H1 (cell line): ENCODE measurements at regions not wholly inside any gene's neighbourhood (a gene's known extent, or its start where the extent isn't known, plus 50 kb on each side); places are given as distances from the start of the nearest gene placed in this dataset.

Experiments
- CTCF ChIA-PET: fragments of 300-600 bp; sonication (Branson Sonifier 250); formaldehyde crosslinking; loops from one replicate; lab custom pipeline; 2021; ENCODE audit not compliant: partially characterized antibody; lab: Charles Lee
- POLR2A ChIA-PET: fragments of 300-600 bp; sonication (Branson Sonifier 250); formaldehyde crosslinking; loops from one replicate; lab custom pipeline; 2021; ENCODE audit warnings: inconsistent platforms; ENCODE audit not compliant: partially characterized antibody; lab: Charles Lee
- DNase-seq, 2 experiments: peaks; one replicate each; pipeline versions ENCODE4 v3.0.0 to v3.0.0-alpha.2; 2010 to 2022; ENCODE audit warnings: low spot score in 2 of 2, low read depth in 1 of 2, mixed read lengths in 1 of 2
- FAIRE-seq: peaks from 2 replicates; lab custom pipeline; 2011; peaks lifted over from hg19 to GRCh38; lab: Jason Lieb, UNC
- H2AFZ ChIP-seq: 2 replicates; pipeline ENCODE4 v1.8.1; 2012; ENCODE audit warnings: low read length, inconsistent platforms
- H2AK5ac ChIP-seq: 2 replicates; pipeline ENCODE4 v1.6.1; 2013; ENCODE audit warnings: low read depth, low read length
- H2BK120ac ChIP-seq: replicated peaks from 2 replicates; pipeline ENCODE3; 2013; ENCODE audit warnings: low read depth, low read length, inconsistent platforms
- H2BK12ac ChIP-seq: 2 replicates; pipeline ENCODE4 v1.6.1; 2013; ENCODE audit warnings: low read depth, low read length
- H2BK15ac ChIP-seq: 2 replicates; pipeline ENCODE4 v1.6.1; 2013; ENCODE audit warnings: low read length
- H2BK20ac ChIP-seq: 2 replicates; pipeline ENCODE4 v1.6.1; 2013; ENCODE audit warnings: low read length
- H2BK5ac ChIP-seq: 2 replicates; pipeline ENCODE4 v1.6.1; 2013; ENCODE audit warnings: low read depth, low read length
- H3K14ac ChIP-seq: 2 replicates; pipeline ENCODE4 v1.6.1; 2013; ENCODE audit warnings: inconsistent platforms; ENCODE audit not compliant: insufficient read length
- H3K18ac ChIP-seq: 2 replicates; pipeline ENCODE4 v1.6.1; 2013; ENCODE audit warnings: low read length; ENCODE audit errors: extremely low read depth
- H3K23ac ChIP-seq: 2 replicates; pipeline ENCODE4 v1.6.1; 2013; ENCODE audit warnings: inconsistent platforms; ENCODE audit not compliant: insufficient read length
- H3K23me2 ChIP-seq: 2 replicates; pipeline ENCODE4 v1.6.1; 2013; ENCODE audit warnings: low read depth, low read length
- H3K27ac ChIP-seq: 2 replicates; pipeline ENCODE4 v1.6.1; 2011; ENCODE audit warnings: low read depth, low read length, inconsistent platforms
- H3K27me3 ChIP-seq, 4 experiments: replicated peaks in 1 of 4; 1 replicate in 1 of 4; 2 replicates in 3 of 4; pipeline versions ENCODE4 v1.6.1 to v1.8.1; 2011 to 2013; ENCODE audit warnings: low read length in 3 of 4, mild to moderate bottlenecking in 3 of 4, inconsistent platforms in 2 of 4, mixed read lengths in 2 of 4, moderate library complexity in 1 of 4; ENCODE audit not compliant: control insufficient read depth in 3 of 4, insufficient read depth in 3 of 4; ENCODE audit errors: extremely low read depth in 1 of 4
- H3K36me3 ChIP-seq, 4 experiments: 2 replicates each; pipeline versions ENCODE4 v1.6.1 to v1.8.1; 2011 to 2013; ENCODE audit warnings: mild to moderate bottlenecking in 4 of 4, low read length in 3 of 4, moderate library complexity in 2 of 4, control low read depth in 1 of 4, inconsistent platforms in 1 of 4; ENCODE audit not compliant: insufficient read depth in 4 of 4, control insufficient read depth in 2 of 4
- H3K4ac ChIP-seq: replicated peaks from 2 replicates; pipeline ENCODE3; 2013; ENCODE audit warnings: low read length, low read depth, mixed read lengths, inconsistent platforms; ENCODE audit not compliant: insufficient read length
- H3K4me1 ChIP-seq, 4 experiments: replicated peaks in 1 of 4; 1 replicate in 1 of 4; 2 replicates in 3 of 4; pipeline versions ENCODE4 v1.6.1 to v1.8.1; 2011 to 2013; ENCODE audit warnings: low read length in 3 of 4, inconsistent platforms in 2 of 4, mixed read lengths in 1 of 4; ENCODE audit not compliant: insufficient read depth in 4 of 4, control insufficient read depth in 3 of 4
- H3K4me2 ChIP-seq, 2 experiments: 2 replicates each; pipeline versions ENCODE4 v1.6.1 to v1.8.1; 2011 to 2013; ENCODE audit warnings: low read depth in 2 of 2, low read length in 2 of 2, control low read depth in 1 of 2, inconsistent platforms in 1 of 2, mild to moderate bottlenecking in 1 of 2; ENCODE audit not compliant: insufficient read depth in 1 of 2
- H3K4me3 ChIP-seq, 4 experiments: fragments of 200-600, 300-600 bp in 1 of 4; sonication (generic), shearing (Covaris generic), sonication (Bioruptor Twin) in 1 of 4; 2 replicates each; pipeline versions ENCODE4 v1.5.1 to v1.8.1; 2011 to 2016; ENCODE audit warnings: low read length in 4 of 4, low read depth in 3 of 4, control low read depth in 2 of 4, inconsistent platforms in 2 of 4, mild to moderate bottlenecking in 2 of 4, mixed read lengths in 1 of 4, moderate library complexity in 1 of 4; ENCODE audit not compliant: insufficient read depth in 2 of 4; ENCODE audit errors: extremely low read depth in 1 of 4
- H3K56ac ChIP-seq: replicated peaks from 2 replicates; pipeline ENCODE3; 2013; ENCODE audit warnings: low read depth, mild to moderate bottlenecking, mixed read lengths, low read length, inconsistent platforms; ENCODE audit not compliant: insufficient read length
- H3K79me1 ChIP-seq: 2 replicates; pipeline ENCODE4 v1.6.1; 2013; ENCODE audit warnings: low read depth, low read length, control low read depth
- H3K79me2 ChIP-seq, 2 experiments: 2 replicates each; pipeline versions ENCODE4 v1.6.1 to v1.8.1; 2012 to 2013; ENCODE audit warnings: low read length in 2 of 2, mild to moderate bottlenecking in 2 of 2, inconsistent platforms in 1 of 2; ENCODE audit not compliant: insufficient read depth in 2 of 2, control insufficient read depth in 1 of 2
- H3K9ac ChIP-seq, 4 experiments: replicated peaks in 1 of 4; 1 replicate in 1 of 4; 2 replicates in 3 of 4; pipeline versions ENCODE4 v1.6.1 to v1.8.1; 2011 to 2013; ENCODE audit warnings: low read depth in 3 of 4, low read length in 3 of 4, control low read depth in 2 of 4, mild to moderate bottlenecking in 2 of 4, moderate library complexity in 2 of 4, inconsistent platforms in 1 of 4; ENCODE audit errors: extremely low read depth in 1 of 4
- H3K9me3 ChIP-seq, 2 experiments: 2 replicates each; pipeline versions ENCODE4 v1.6.1 to v1.8.1; 2012 to 2013; ENCODE audit warnings: mild to moderate bottlenecking in 2 of 2, moderate library complexity in 2 of 2, control low read depth in 1 of 2, inconsistent platforms in 1 of 2, low read depth in 1 of 2, low read length in 1 of 2, mixed read lengths in 1 of 2; ENCODE audit not compliant: insufficient read depth in 2 of 2
- H4K20me1 ChIP-seq, 2 experiments: replicated peaks in 1 of 2; 2 replicates each; pipeline versions ENCODE3 to v1.8.1; 2011 to 2013; ENCODE audit warnings: inconsistent platforms in 2 of 2, low read length in 2 of 2, mild to moderate bottlenecking in 1 of 2; ENCODE audit not compliant: insufficient read depth in 2 of 2, control insufficient read depth in 1 of 2
- H4K5ac ChIP-seq: 2 replicates; pipeline ENCODE4 v1.6.1; 2013; ENCODE audit warnings: low read length, low read depth, mixed read lengths, inconsistent platforms; ENCODE audit not compliant: insufficient read length
- H4K8ac ChIP-seq: 2 replicates; pipeline ENCODE4 v1.8.0; 2013; ENCODE audit warnings: mild to moderate bottlenecking, moderate library complexity, low read length, inconsistent platforms; ENCODE audit not compliant: insufficient read depth; ENCODE audit errors: extremely low read depth
- H4K91ac ChIP-seq: replicated peaks from 2 replicates; pipeline ENCODE3; 2013; ENCODE audit warnings: low read length, mixed read lengths, inconsistent platforms; ENCODE audit not compliant: insufficient read length
- CBX5 ChIP-seq: fragments of 300-800, 300-1000 bp; sonication (generic); IDR thresholded peaks from 2 replicates; pipeline ENCODE4 v1.7.1; 2016; ENCODE audit warnings: antibody characterized with exemption, low read length, low read depth
- EP300 ChIP-seq, 2 experiments: IDR thresholded peaks; 1 replicate in 1 of 2; 2 replicates in 1 of 2; pipeline ENCODE4 v1.6.1; 2011 to 2012; ENCODE audit warnings: low read depth in 2 of 2, low read length in 2 of 2, mild to moderate bottlenecking in 2 of 2, borderline replicate concordance in 1 of 2, inconsistent platforms in 1 of 2, moderate library complexity in 1 of 2
- FOSL1 ChIP-seq: IDR thresholded peaks from 2 replicates; pipeline ENCODE4 v1.6.1; 2011; ENCODE audit warnings: mild to moderate bottlenecking, low read depth, low read length, moderate library complexity; ENCODE audit not compliant: insufficient read depth
- JUN ChIP-seq: IDR thresholded peaks from 2 replicates; pipeline ENCODE4 v1.6.1; 2011; ENCODE audit warnings: low read depth, mild to moderate bottlenecking, improper control_type of control experiment, low read length
- MAFK ChIP-seq: IDR thresholded peaks from 2 replicates; pipeline ENCODE4 v1.6.1; 2012; ENCODE audit warnings: low read depth, mild to moderate bottlenecking, improper control_type of control experiment, low read length
- SP2 ChIP-seq: IDR thresholded peaks from 2 replicates; pipeline ENCODE4 v1.6.1; 2012; ENCODE audit warnings: mild to moderate bottlenecking, low read length, inconsistent platforms
- SP4 ChIP-seq: IDR thresholded peaks from 2 replicates; pipeline ENCODE4 v1.6.1; 2012; ENCODE audit warnings: low read length, inconsistent platforms
- TBP ChIP-seq: IDR thresholded peaks from 2 replicates; pipeline ENCODE4 v1.6.1; 2011; ENCODE audit warnings: low read depth, low read length, improper control_type of control experiment
- TCF12 ChIP-seq: IDR thresholded peaks from 2 replicates; pipeline ENCODE4 v1.6.1; 2011; ENCODE audit warnings: low read depth, mild to moderate bottlenecking, low read length
- TEAD4 ChIP-seq: IDR thresholded peaks from 2 replicates; pipeline ENCODE4 v1.6.1; 2012; ENCODE audit warnings: low read depth, low read length, inconsistent platforms, mixed read lengths
- WGBS, 2 experiments: shearing (Covaris generic) in 1 of 2; methylation state at CpG; one replicate each; pipeline versions ENCODE4 v1.1.6 to v1.1.7; 2013 to 2015; ENCODE audit warnings: low lambda C conversion rate in 2 of 2, mixed read lengths in 2 of 2, inconsistent platforms in 1 of 2, low coverage in 1 of 2, missing lambda C conversion rate in 1 of 2; ENCODE audit not compliant: insufficient replicate concordance in 2 of 2, insufficient coverage in 1 of 2, insufficient read length in 1 of 2; ENCODE audit errors: extremely low coverage in 1 of 2, missing lambda C conversion rate in 1 of 2; 5-methylcytosine and 5-hydroxymethylcytosine counted together
- TF ChIP-seq, protein P1 (sequence below): IDR thresholded peaks from 2 replicates; pipeline ENCODE4 v1.6.1; 2012; ENCODE audit warnings: inconsistent platforms

DNA sequence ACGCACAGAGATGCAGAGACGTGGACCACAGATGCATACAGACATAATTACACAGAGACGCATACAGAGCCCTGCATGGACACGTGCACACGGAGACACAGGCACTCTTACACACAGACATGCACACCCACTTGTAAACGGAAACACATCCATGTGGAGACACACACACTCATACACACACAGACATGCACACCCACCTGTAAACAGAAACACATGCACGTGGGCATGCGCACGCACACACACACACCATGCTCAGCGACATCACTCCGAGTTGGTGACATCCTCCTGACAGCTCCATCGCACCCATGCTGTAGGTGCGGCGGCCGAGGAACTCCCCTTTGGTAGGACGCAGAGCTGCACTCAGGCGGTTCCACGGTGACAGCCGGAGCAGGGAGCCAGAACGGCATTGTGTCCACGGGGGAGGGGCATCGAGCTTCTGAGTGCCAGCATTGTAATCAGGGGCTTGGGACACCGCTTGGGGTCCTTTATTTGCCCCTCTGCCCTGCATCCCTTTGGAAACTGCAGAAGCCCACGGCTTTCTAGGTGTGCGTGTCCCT lies 233.5 kb downstream of the RBFOX3 start:
- Histone ChIP-seq H2BK20ac (no peak overlapping the region), H3K14ac (no peak overlapping the region), H3K79me2 (no peaks in the 10 kb centered on the region), H2BK15ac (peak overlapping the region; percentile 48), H3K23me2 (no peaks in the 10 kb centered on the region), H3K9me3 (no peaks in the 10 kb centered on the region), H4K20me1 (peaks cover 0 to 3% of the 10 kb centered on the region in 2 experiments), H3K79me1 (no peaks in the 10 kb centered on the region), H2BK12ac (0 out of 2 replicates have a peak overlapping the region, but pooled peaks have one; percentile 27), H3K4ac (no peak overlapping the region), H4K91ac (no peak overlapping the region), H3K23ac (no peak overlapping the region), H2BK5ac (peak overlapping the region; percentile 10; the same call in 1 of the 2 replicates), H3K4me2 (no peak overlapping the region), H2AK5ac (peak overlapping the region; percentile 87; the same call in 1 of the 2 replicates), H3K27me3 (peaks cover 0 to 3% (median 0%) of the 10 kb centered on the region in 4 experiments; a peak in 2 of 7 replicates), H3K27ac (no peak overlapping the region), H4K5ac (no peak overlapping the region), H3K9ac (no peak overlapping the region; a peak in 1 of 7 replicates), H3K18ac (no peak overlapping the region; the same call in 1 of the 2 replicates), H3K4me1 (peaks cover 0 to 3% (median 2%) of the 10 kb centered on the region in 4 experiments; a peak in 3 of 7 replicates), H4K8ac (no peak overlapping the region), H3K56ac (no peak overlapping the region), H3K36me3 (no peaks in the 10 kb centered on the region), H3K4me3 (no peak overlapping the region), H2AFZ (no peak overlapping the region), H2BK120ac (no peak overlapping the region)
- ChIA-PET POLR2A (no interaction called here), CTCF (interaction anchor here (1.2 to 9.7 kb wide), 4 partner anchors 14 to 333 kb away, joined by 3 to 108 read pairs (median 4); no protein-coding TSS in a partner anchor)
- WGBS, 2 experiments = 90% methylated on average over 25 of the region's 25 CpGs; no CpG with 5 or more reads in 1 of the 2 experiments
- DNase-seq = no peak
- no peak for FAIRE-seq
- no peak for TF ChIP-seq SP4
- TF ChIP-seq, protein P1, sequence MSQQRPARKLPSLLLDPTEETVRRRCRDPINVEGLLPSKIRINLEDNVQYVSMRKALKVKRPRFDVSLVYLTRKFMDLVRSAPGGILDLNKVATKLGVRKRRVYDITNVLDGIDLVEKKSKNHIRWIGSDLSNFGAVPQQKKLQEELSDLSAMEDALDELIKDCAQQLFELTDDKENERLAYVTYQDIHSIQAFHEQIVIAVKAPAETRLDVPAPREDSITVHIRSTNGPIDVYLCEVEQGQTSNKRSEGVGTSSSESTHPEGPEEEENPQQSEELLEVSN = no peak
- no peak for TF ChIP-seq MAFK
- no peak for TF ChIP-seq TBP
- no peak for TF ChIP-seq JUN
- TF ChIP-seq TEAD4 = no peak
- TF ChIP-seq FOSL1 = no peak
- TF ChIP-seq CBX5 = no peak
- TF ChIP-seq TCF12 = no peak
- TF ChIP-seq EP300 (IDR thresholded peaks at IDR 0.05; ENCODE audit: borderline replicate concordance in 1 of 2, low read depth in 2 of 2, low read length in 2 of 2) = no peak
- no peak for TF ChIP-seq SP2
